GM19455 (cell line): ENCODE measurements at regions not wholly inside any gene's neighbourhood (a gene's known extent, or its start where the extent isn't known, plus 50 kb on each side); places are given as distances from the start of the nearest gene placed in this dataset.

Experiments used
- ATAC-seq: cut with Tn5 transposase; IDR thresholded peaks from one replicate; pipeline ENCODE4 v1.9.1; 2021; ENCODE audit not compliant: unreplicated experiment

DNA sequence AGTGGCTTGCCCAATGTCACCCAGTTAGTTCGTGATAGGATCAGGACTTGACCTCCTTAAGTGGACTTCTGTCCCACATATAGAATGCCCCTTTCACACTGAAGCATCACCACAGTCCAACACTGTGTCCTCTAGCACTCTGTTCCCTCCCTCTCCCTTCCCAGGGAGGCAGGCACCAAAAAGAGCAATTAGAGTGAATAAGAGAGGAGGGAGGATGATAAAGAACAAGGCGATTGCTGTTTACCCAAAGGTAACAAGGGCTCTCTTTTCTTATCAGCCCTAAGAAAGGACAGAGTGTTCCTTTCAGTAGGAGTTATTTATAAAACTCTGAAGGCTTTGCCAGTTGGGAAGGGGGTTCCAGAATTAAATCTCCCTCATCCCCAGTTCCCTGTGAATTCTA is 192.7 kb upstream of the ATP2B1 start:
- ATAC-seq = no peak

GRCh38 chr12:89899651-89900050 is 191.0 kb upstream of the ATP2B1 start:
- no peak for ATAC-seq

DNA sequence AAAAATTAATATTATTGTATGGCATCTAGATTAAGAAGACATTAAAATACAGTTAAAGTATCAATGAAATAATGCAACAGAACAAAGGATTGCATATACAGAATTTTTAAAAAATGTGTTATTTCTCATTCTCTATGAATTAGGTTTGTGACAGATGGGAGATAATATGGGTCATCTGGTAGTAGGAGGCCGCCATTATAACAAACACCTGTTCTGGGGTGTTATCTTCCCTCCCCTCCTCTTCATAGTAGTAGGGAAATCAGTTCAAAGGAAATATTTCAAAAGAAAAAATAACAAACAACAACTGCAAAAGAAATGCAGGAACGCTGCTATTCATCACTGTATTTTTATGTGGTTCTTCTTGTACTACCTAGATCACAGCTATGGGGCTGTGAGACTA is 187.0 kb upstream of the ATP2B1 start:
- ATAC-seq = no peak

GRCh38 chr12:89895101-89895500 is 186.5 kb upstream of the ATP2B1 start:
- ATAC-seq = no peak

- no peak for ATAC-seq
Observed at GRCh38 chr12:89893972-89894706, 185.5 kb upstream of the ATP2B1 start.

GRCh38 chr12:89892436-89892835 is 183.8 kb upstream of the ATP2B1 start:
- no peak for ATAC-seq

- ATAC-seq = no peak
Observed at GRCh38 chr12:89891933-89892332, 183.3 kb upstream of the ATP2B1 start.

DNA sequence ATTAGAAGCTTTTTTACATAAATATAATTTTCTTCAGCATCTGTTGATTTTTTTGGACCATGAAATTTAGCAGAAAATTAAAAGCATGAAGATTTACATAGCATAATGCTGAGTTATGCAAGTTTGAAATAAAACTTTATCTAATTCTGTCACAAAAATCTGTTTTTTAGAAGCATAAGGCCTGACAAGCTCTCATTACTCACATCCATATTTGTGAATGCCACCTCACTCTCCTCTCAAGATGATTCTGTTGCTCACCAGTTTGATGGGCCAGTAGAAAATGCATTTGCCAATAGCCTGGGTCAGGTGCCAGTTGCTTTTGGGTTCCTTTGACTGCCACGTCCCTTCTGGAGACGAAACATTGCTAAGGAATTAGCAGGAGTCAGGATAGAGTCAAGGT is 181.5 kb upstream of the ATP2B1 start:
- ATAC-seq = no peak

DNA sequence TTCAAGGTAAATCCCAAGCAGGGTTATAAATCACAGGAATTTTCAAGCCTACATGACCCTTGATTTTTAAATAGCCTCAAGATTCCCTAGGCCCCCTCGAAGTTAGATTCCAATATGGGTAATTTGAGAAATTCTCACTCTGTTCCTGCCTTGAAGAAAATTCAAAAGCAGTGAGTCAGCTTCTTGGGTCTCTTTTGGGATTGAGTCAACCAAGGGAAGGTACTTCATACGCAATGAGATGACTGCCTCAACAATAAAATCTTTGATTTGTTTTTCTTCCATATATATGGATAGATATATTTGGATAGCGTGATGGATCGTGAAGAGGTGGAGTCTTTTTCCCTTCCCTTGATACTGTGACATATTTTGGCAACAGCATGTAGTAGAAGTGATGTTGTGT is 180.4 kb upstream of the ATP2B1 start:
- ATAC-seq = no peak

DNA sequence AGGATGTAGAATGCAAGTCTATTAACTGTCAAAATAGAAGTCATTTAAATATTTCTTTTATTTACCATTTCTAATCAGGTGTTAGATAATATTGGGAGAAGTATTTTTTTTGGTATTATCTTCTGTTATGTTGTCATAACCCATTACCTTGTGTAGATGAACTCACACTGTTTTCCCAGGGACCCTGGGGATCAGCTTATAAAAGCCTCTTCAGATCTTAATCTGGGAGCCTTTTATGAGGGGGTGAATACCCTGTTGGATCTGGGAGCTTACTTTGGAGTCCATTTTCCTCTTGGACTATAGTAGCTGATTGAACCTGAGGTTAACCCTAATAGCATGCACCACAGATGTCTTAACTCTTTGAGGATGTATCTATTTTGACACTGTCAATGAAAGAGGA is 176.3 kb upstream of the ATP2B1 start:
- no peak for ATAC-seq

DNA sequence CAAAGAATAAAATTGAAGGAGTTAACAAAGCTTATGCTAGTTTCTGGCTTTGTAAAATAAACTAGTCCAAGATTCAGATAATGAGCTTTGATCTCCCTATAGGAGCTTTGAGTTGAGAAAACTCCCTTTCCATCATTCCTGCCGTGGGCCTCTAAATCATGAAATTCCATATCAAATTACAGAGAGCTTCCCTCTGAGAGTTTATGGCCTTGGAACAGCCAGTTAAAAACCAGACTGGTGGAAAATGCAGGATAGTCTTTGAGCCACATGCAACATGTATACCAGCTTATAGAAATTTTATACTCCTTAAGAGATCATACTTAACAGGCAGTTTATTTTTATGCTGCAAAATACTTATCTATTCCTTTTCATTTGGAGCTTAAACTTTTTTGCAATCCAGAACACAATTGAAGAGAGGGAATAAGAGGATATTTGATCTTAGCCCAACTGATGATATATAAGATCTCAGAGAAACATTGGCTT is 175.8 kb upstream of the ATP2B1 start:
- no peak for ATAC-seq

DNA sequence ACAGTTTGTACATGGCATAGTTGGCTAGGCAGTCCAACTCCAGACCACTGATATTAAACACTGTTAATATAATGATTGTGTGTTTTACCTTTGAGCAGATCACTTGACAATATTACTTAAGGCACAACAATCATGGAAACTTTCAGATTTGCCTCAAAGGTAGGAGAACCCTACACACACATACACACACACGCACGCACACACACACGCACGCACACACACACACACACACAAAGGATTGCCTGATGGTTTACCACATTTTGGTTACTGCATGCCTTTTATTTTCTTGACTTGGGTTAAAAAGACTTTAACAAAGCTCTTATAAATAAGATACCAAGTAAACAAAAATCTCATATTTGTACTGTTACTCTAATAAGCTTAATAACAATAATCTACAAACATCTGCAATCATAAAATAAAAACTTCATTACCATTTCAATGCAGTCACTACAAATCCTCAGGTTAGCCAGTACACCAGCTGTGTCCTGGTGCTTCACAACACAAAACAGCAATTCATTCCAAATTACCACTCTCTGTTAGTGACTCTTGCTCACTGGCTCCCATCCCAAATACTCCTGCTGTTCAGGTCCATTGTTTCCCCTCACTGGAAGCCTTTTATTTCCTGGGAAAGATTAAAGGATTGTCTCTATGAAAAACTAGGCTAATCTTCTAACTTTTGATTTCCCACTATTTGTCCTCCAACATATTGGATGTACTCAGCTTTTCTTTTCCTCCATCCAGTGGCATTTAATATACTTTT is 175.2 kb upstream of the ATP2B1 start:
- no peak for ATAC-seq

DNA sequence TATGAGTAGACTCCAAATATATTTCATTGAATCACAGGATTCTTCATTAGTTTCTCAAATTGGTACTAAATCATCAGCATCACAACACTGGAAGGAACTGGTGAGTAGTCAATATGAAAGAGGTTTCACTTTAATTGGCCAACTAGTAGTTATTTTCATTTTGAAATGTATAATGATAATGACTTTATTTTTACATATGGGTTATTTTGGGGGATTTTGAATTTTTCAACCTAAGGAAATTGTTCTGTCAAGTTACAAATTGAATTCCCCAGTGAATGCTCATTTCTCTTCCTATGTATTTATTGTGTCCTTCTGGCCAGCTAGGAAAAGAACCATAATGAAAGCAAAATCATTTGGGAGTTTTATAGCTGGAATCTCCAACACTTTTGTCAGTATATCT is 174.2 kb upstream of the ATP2B1 start:
- ATAC-seq = no peak

GRCh38 chr12:89882050-89882449 is 173.4 kb upstream of the ATP2B1 start:
- ATAC-seq = no peak

GRCh38 chr12:89880690-89881350 is 172.2 kb upstream of the ATP2B1 start:
- ATAC-seq = peak; percentile 94

DNA sequence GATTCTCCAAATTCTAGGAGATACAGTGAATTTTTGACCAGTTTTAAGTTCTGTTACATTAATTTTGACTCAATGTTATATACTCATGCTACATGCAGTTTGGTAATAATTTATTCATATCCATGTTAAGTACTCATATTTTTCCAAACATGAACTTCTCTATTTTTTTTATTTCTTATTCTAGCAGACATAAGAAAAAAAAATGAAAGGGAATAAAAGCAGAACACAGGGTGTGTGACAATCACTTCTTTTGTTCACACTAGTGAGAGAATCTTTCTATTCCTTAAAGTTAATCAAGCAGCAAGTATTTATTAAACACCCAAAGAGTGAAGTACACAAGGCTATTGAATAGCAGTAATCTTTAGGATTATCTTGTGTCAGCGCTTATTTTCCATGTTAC is 171.1 kb upstream of the ATP2B1 start:
- no peak for ATAC-seq

- no peak for ATAC-seq
Observed at GRCh38 chr12:89878950-89879349, 170.3 kb upstream of the ATP2B1 start.

GRCh38 chr12:89878327-89878726 is 169.7 kb upstream of the ATP2B1 start:
- ATAC-seq = no peak

- no peak for ATAC-seq
Observed at GRCh38 chr12:89877671-89878070, 169.0 kb upstream of the ATP2B1 start.

DNA sequence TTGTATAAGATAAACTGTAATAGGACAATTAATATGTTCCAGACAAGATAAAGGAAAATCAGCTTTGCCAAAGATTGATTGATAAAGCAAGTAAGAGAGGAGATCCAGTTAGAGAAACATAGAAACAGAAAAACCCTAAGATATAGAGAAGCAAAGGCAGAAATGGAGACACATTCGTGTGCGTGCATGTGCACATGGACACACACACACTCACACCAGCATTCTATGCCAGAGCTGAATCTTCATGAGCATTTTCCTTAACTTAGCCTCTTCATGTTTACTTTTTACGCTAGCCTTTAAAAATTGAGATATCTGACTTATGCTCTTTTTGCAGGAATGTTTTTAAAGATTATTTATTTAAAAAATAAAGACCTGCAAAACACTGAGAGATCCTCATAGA is 168.5 kb upstream of the ATP2B1 start:
- no peak for ATAC-seq

- ATAC-seq = no peak
Observed at GRCh38 chr12:89875809-89876208, 167.2 kb upstream of the ATP2B1 start.

- no peak for ATAC-seq
Observed at GRCh38 chr12:89875225-89875624, 166.6 kb upstream of the ATP2B1 start.
